OCI-LY3 (cell line): ENCODE measurements at regions not wholly inside any gene's neighbourhood (a gene's known extent, or its start where the extent isn't known, plus 50 kb on each side); places are given as distances from the start of the nearest gene placed in this dataset.

Experiments
- EZH2phosphoT487 ChIP-seq: fragments of 200-600 bp; shearing (Covaris generic); IDR thresholded peaks from 2 replicates; pipeline ENCODE4 v1.6.1; 2018; ENCODE audit warnings: antibody characterized with exemption, mixed run types, low read depth
- TF ChIP-seq, protein P1 (sequence below): fragments of 200-600, 300-600 bp; sonication (generic); IDR thresholded peaks from 2 replicates; pipeline ENCODE4 v1.5.1; 2014; ENCODE audit warnings: antibody characterized with exemption, low read length, low read depth

DNA sequence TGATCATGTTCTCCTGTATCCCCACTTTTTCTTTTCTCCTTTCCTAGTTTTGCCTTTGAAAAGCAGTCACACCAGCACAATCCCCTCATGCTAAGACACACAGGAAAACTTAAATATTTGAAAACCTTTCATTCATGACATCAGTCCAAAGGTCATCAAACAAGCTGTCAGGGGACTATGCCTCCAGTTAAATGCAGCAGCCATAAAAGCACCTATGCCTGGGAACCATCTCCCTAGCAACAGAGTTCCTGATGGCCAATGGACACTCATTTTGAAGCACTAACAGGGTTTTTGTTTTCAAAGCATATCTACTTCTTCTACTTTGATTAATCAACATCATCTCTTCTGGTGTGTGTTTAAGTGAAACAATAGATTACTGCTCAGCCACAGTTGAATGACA lies 286.4 kb upstream of the PARD3B start:
- TF ChIP-seq, protein P1, sequence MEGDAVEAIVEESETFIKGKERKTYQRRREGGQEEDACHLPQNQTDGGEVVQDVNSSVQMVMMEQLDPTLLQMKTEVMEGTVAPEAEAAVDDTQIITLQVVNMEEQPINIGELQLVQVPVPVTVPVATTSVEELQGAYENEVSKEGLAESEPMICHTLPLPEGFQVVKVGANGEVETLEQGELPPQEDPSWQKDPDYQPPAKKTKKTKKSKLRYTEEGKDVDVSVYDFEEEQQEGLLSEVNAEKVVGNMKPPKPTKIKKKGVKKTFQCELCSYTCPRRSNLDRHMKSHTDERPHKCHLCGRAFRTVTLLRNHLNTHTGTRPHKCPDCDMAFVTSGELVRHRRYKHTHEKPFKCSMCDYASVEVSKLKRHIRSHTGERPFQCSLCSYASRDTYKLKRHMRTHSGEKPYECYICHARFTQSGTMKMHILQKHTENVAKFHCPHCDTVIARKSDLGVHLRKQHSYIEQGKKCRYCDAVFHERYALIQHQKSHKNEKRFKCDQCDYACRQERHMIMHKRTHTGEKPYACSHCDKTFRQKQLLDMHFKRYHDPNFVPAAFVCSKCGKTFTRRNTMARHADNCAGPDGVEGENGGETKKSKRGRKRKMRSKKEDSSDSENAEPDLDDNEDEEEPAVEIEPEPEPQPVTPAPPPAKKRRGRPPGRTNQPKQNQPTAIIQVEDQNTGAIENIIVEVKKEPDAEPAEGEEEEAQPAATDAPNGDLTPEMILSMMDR: no peak
- TF ChIP-seq EZH2phosphoT487: no peak
